ELF-1 (cell line): ENCODE measurements at regions not wholly inside any gene's neighbourhood (a gene's known extent, or its start where the extent isn't known, plus 50 kb on each side); places are given as distances from the start of the nearest gene placed in this dataset.
"Not testable (repeated sequence)": the region's sequence is repeated elsewhere in the genome, so short reads cannot be mapped to it uniquely, and the experiment has no call there.

ENCODE experiments used
- DNase-seq: peaks from one replicate; pipeline ENCODE4 v3.0.0-alpha.2; 2016; ENCODE audit warnings: low read depth, low spot score

DNA sequence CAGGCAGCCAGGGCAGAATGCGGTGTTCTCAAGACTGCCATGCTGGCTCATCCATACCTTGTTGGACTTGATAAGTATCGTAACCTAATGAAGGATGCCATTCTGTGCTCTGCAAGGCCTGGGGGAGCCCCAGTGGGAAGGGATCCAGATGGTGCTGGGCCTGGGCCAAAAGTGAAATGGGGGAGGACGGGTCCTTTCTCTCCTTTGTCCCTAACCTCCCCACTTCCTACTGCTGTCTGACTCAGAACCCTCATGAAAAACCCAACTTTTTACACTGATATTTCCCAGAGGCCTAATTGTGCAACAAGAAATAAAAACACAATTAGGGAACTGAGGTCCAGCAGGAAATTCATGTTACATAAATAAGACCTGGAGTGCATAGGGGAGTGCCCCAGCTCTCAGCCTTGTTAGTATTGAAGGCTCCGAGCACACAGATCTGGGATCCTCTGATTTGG, 193.7 kb upstream of the SVIL start:
- no peak for DNase-seq

DNA sequence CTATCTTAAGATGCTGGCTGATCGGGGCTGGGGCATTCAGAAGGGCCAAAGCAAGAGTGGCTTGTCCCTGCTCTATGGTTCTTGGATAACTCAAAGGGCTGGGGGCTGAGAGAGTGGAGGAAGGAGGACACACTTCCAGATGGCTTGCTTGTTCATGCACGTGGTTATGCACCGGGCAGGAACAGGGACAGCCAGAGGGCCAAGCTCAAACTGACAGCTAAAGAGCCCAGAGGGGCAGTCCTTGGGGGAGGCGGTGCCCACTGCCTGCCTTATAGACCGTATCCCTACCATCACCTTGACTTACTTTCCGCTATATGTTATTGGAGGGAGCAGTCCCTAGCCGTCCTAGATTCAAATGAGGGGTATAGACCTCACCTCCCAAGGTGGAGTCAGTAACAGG, 192.7 kb upstream of the SVIL start:
- no peak for DNase-seq

DNA sequence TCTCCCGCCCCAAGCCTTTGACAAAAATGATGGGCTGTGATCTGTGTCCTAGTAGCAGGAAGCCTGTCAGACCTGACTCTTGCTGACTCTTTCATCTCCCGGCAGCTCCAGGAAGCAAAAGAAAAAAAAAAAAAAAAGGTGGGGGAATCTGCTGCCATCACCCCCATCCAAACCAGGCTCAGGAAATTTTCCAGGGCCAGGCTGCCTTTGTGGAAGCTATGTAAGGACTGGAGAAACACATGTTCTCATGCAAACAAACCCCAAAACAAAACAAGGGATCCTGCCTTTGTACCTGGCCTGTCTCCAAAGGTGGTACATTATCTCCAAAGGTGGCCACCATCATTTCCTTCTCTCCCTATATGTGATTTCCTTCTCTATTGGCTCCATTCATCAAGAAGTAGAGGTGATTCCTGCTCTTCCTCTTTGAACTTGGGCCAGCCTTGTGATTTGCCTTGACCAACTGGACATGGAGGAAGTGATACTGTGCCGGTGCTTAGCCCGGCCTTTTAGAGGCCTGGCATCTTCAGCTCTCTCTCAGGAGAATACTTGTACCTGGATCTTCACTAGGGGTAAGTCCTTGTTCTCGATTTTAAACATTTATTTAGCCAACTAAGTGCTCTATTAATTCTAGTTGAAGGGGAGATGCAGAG, 192.2 kb upstream of the SVIL start:
- DNase-seq: no peak

DNA sequence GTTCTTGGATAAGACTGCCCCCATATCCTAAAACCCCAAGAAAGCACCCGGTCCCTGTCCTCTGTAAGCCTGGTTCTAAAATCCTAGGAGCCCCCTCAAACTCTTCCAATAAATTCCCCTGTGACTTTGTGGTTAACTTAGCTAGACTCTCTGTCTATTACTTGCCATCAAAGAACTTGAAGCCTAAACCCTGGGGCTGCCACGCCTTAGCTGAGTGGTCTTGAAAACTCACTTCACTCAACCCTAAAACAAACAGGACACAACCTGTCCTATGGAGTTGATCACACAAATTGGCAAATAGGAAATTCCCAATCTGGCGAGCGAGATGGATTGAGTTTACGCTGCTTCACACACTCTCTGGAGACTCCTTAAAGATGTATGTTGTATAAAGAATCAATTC, 191.4 kb upstream of the SVIL start:
- no peak for DNase-seq

DNA sequence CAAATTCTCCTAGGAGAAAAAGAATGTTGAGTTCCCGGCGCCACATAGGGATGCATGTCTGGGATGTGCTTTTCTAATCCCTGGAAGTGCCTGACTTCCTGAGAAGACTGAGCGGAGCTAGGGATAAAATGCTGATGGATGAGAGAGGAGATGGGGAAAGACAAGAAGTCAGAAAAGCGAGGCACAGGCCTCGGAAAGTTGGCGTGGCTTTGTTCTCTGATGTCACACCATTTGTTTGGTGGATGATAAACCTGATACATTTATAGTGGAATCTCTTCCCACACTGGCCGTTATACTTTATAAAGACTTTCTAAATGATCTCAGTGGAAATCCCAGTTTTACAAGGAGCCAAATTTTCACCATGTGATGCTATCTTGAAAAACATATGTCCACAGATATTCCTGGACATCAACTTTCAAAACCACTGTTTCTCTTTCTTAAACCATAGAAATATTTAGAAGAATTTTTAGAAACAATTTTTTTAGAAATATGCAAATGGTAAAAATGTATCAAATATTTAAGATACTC, 188.8 kb upstream of the SVIL start:
- DNase-seq: peak; percentile 37

DNA sequence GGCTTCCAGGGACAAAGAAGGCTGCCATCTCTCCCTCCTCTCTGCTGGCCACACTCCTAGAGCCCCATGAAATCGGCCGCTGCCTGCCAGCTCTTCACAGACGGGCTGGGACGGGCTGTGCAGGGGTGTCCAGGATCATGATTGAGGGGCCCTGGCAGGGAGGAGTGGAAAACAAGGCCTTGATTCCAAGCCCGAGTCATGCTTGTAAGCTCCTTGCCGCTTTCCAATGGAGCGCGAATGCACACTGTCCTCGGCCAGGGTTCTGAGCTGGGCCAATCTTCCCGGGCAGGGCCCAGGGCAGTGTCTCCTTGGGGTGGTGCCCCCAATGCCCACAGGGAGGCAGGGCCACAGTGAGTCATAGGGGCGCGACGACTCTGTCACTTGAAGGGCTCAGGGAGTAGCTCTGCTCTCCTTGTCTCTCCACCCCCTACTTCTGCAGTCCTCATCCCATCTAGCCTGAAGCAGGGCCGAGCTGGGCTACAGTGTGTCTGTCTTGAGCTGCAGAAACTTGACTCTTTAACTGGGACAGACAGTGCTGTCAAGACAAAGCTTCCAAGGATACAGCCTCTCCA, 186.2 kb upstream of the SVIL start:
- no peak for DNase-seq

DNA sequence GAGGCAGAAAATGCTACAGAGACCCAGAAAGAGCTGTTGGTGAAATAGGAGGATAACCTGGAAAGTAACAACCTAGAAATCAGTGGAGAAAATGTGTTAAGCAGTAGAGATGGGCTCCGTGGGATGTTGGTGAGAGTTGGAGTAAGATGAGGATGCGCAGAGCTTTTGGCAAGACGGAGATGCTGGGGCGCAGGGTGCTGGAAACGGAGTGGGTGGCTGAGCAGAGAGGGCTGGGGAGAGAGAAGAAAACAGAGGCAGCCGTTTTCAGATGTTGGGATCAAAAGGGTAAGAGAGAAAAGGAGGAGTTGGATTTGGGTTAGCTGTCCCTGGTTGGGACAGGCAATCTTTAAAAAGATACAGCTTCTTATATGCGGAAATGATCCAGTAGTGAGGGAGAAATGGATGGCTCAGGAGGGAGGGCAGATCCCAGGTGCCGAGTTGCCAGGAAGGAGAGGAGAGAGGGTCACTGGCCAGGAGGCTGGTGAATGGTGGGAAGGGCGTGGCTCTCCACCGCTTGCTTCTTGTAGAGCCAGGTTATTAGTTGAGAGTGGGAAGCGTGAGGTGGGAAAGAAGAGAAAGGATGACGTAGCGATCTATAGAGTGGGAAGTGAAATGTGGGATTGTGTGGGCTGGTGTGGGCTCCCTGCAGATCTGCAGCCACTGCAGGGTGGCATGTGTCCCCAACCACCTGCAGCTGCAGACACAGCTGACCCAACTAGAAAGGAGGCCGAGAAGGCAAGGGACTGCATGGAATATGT, 182.2 kb upstream of the SVIL start:
- DNase-seq: no peak

DNA sequence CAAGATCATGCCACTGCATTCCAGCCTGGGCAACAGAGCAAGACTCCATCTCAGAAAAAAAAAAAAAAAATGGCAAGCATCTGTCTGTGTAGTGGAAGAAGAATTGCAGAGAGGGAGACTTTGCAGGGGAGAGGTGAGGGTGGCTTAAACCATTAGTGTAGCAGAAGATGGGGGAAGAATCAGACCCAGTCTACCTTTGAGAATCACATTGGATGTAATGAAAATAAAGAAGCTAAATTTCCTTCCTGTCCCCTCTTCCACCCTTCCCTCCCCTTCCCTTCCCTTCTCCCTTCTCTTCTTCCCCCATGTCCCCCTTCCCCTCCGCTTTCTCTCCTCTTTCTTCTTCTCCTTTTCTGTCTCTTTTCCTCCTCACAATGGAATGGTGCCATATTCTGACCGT, 180.8 kb upstream of the SVIL start:
- DNase-seq: no peak

DNA sequence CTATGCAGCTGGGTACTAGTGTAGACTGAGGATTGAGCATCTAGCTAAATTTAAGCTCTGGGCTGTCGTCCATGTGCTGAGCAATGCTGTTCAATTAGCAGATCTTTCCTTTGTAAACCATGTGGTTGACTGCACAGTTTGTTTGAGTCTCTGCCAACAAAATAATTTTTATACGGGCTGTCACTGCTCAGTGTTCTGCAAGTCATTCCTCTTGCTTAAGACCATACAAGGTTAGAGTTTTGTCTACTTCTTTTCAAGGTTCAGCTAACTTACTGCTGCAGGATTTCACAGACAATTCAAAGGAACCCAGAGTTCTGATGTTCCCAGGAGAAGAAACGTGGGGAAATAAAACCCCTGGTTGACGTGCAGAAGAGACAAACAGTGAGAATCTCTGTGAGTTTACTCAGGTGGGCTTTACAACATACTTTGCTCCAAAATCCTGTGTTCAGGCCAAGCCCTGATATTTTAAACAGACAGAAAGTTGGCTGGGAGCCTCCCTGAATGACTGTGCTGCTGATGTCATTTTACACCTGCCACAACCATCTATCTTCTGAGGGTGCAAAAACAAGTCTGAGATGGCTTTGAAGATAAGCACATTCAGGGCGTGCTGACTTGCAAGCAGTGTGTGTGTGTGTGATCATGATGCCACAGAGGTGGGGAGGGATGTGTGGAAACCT, 177.1 kb upstream of the SVIL start:
- no peak for DNase-seq

DNA sequence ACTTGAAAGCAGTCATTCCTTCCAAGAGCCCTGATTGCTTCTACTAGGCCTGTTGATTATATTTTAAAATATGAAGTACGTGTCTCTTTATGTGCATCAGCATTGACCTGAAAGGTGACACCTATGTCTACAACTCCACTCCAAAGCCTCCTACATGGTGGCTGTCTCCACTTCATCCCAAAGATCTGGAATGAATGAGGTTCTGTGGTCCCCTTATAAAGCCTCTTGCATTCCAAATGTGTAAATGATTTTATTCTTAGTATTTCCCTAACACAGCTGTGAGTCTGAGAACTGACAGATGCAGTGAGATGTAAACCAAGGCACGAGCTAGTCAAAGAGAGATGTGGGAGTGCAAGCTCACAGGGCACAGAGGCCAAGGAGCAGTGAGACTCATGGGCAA, 176.0 kb upstream of the SVIL start:
- no peak for DNase-seq

DNA sequence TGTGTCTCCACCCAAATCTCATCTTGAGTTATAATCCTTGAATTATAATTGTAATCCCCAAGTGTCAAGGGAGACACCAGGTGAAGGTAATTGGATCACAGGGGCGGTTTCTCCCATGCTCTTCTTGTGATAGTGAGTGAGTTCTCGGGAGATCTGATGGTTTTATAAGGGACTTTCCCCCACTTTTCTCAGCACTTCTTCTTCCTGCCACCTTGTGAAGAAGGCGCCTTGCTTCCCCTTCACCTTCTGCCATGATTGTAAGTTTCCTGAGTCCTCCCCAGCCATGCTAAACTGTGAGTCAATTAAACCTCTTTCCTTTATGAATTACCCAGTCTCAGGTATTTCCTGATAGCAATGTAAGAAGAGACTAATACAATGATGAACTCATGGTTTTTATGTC, 175.5 kb upstream of the SVIL start:
- not testable (repeated sequence) for DNase-seq

DNA sequence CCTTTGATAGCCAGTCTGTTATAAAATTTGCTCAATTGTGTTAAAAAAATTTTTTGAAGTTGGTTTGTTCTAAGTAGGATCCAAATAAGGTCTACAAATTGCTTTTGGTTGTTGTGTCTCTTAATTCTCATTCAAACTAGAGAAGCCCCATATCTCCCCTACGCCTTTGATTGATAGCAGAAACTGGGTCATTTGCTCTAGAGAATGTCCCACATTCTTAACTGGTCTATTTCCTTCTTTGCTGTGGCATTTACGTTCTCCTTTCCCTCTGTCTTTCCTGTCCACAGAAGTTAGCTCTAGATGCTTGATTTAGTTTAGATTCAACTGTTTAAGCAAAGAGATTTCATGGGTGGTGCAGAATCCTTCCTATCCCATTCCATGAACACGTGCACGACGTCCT, 174.6 kb upstream of the SVIL start:
- DNase-seq: no peak

DNA sequence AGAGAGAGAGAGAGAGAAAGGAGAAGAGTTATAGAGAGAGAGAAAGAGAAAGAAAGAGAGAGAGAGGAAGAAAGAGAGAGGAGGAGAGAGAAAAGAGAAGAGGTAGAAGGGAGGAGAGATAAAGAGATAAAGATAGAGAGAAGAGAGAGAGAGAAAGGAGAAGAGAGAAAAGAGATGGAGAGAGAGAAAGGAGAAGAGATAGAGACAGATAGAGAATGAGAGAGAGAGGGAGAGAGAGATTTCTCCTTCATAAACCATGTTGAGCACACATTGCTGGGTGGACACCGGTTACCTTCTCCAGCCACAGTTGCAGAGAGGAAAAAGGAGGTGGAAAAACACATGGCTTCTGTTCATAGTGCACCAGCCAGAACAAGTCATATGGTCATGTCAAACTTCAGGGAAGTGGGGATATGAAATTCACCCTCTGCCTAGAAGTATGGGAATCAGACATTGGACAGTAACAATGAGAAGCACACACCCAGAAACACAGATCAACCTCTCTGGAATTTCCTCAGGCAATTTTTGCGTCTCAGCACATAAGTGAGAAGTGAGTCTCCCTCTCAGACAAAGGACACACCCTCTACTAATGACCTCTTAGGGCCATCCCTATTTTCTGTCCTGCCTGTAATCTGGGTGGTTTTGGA, 172.5 kb upstream of the SVIL start:
- DNase-seq: no peak

DNA sequence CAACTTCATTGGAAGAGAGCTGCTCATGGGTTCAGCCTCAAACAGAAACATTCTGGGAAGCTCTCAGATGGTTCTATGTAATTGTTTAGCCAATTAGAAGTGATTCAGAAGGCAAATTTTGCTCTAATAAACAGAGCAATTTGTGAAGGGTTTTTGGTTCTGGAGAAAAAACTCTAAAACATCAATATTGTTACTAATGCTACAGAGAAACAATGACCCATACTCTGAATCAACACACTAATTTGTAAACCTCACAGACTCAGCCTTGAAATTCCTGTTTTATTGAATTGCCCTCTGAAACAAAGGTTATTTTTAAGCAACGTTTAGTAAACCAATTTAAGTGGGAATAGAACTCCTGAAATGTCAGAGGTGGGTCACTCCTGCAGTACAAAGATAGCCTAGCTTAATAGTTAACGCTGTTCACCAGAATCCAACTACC, 171.6 kb upstream of the SVIL start:
- no peak for DNase-seq

DNA sequence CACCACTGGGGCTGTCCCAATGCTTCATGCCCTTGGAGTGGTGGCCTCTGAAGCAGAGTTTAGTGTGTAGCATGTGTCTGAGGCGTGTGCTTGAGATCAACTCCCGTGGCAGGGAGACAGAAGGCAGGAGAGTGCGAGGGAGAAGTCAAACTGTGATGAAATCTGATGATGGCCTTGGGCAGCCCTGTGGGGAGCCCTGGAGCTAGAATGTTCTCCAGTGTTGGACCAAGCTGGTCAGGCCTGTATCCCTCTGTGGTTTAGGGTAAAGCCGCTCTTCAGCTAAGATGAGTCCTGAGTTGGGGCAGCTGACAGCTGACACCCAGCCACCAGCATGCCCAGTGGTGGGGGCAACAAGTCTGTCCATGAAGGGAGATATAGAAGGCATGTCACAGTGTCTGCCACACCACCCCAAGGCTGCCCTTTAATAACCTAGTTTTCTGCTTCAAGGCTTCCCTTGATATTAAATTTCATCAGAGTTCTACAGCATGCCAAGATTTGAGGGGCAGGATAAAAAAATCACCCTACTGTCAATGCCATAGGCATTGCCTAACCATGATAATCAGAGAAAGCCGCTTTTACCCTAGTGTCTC, 170.5 kb upstream of the SVIL start:
- no peak for DNase-seq

DNA sequence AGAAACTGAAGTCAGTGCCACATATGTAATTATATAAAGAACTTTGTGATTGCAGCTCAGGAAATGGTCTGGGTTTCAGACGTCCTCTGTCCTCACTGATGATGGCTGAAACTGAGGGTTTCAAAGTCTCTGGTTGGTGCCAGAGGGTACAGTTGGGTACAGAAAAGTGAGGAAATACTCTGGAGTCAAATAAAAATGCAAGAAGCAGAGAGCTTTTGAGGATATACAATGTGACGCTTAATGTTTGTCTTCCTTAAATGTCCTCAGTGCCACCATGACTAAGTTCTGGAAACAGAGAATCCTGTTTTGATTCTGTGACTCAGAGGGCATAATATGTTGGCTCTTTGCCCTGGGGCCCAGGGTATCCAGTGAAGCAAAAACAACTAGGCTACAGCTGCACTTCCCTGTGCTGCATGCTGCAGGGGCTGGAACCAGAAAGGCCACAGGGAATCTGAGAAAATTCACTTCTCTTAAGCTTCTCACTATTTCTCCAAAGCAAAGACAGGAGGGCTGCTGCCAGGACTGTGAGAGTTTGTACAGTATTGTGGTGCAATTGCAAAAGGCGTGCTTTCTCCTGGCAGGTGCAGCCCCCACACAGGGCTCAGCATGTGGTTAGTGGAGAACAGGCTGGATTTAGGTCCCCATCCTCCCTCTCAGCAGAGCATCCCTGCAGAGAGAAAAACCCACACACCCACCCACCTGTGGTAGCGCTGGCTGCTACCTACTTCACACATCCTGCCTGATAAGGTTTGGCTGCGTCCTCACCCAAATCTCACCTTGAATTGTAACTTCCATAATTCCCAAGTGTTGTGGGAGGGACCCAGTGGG, 169.5 kb upstream of the SVIL start:
- DNase-seq: no peak

DNA sequence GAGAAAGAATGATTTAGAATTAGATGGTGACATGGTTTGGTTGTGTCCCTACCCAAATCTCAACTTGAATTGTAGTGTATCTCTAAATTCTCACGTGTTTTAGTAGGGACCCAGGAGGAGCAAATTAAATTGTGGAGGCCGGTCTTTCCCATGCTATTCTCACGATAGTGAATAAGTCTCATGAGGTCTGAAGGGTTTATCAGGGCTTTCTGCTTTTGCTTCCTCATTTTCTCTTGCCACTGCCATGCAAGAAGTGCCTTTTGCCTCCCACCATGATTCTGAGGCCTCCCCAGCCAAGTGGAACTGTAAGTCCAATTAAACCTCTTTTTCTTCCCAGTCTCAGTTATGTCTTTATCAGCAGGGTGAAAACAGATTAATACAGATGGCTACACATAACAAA, 167.4 kb upstream of the SVIL start:
- DNase-seq: no peak

DNA sequence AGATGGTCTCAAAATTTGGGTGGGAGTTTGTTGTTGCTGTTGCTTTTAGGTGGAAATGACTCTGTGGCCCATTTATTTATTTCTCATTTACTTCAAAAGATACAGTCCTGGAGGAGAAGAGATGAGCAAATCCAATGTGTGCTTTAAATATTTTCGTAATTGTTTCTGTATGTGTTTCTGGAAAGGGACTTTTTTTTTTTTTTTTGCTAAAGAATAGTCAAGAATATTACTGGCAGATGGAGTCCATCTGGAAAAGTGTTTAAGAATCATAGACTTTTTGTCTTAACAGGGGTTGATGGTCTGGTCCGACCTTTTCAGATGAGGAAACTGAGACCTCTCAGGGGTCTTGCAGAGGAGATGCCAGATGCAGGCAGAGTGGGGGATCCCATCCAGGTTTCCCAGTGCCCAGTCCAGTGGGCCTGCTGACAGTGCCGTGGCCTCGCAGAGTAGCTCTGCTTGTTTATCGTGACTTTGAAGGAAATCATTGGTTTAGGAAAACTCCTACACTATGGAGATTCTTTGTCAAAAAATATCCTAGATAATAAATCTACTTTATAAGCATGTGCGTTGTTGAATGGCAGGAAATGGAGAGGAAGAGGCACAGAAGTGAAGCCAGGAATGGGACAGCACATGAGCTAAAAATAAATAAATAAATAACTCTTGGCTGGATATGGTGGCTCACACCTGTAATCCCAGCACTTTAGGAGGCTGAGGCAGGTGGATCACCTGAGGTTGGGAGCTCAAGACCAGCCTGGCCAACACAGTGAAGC, 164.3 kb upstream of the SVIL start:
- DNase-seq: no peak

DNA sequence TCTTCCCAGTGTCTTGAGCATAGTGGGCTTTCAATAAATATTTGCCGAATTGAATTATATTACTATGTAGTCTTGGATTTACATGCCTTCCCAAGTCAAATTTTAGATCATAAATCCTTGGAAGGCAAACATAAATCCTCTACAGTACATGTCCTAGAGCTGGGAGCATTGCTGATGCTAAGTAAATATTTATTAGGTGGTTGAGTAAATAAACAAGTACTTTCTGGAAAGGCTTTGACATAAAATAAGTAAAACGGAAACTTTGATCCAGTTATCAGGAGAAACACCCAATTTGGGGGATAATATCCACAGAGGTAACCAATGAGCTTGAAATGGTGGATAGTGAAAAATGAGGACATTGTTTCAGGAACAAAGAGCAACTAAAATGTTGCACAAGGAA, 162.8 kb upstream of the SVIL start:
- DNase-seq: no peak

DNA sequence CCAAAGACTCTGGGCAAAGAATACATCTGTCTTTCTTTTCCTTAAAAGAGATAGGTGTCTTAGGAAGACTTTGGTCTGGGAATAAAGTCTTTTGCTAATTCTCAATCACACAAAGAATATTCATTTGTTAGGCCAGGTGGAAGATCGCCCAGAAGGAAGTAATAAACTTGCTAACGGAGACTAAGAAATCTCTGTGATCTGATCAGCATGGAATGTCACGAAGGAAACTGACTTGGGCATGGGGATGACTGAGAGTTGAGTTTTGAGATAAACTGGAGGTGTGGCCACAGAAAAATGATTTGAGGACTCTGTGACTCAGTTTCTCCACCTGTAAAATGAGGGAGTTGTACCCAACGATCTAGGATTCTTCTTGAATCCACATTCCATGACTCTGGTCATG, 161.1 kb upstream of the SVIL start:
- no peak for DNase-seq
